B cell (primary cell): ENCODE measurements at regions not wholly inside any gene's neighbourhood (a gene's known extent, or its start where the extent isn't known, plus 50 kb on each side); places are given as distances from the start of the nearest gene placed in this dataset.

Source experiments
- EZH2 ChIP-seq: IDR thresholded peaks from 2 replicates; pipeline ENCODE4 v1.6.1; 2012; ENCODE audit warnings: borderline replicate concordance, low read depth, mild to moderate bottlenecking, moderate library complexity, low read length; ENCODE audit not compliant: insufficient read depth, poor library complexity, severe bottlenecking
- TF ChIP-seq, protein P1 (sequence below): fragments of 200-600 bp; IDR thresholded peaks from one replicate; pipeline ENCODE4 v1.8.0; 2022; ENCODE audit warnings: antibody characterized with exemption, mild to moderate bottlenecking

DNA sequence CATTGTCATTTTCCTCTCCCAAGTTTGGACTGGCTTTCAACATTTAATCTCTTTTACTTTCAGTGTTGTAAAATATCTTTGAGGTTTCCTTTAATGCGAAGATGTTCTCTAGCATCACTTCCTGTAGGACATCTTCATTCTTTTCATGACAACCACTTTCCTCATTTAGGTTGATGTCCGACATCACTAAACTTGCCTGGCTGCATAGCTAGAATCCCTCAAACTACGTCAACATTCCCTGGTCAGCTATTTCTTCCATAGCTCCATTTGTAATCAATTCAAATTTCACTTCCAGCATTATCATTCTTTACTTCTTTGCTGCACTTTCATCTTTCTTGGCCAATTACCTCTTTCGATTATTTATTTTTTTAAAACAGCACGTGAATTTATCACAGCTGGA is 198.6 kb upstream of the EMCN start:
- TF ChIP-seq, protein P1, sequence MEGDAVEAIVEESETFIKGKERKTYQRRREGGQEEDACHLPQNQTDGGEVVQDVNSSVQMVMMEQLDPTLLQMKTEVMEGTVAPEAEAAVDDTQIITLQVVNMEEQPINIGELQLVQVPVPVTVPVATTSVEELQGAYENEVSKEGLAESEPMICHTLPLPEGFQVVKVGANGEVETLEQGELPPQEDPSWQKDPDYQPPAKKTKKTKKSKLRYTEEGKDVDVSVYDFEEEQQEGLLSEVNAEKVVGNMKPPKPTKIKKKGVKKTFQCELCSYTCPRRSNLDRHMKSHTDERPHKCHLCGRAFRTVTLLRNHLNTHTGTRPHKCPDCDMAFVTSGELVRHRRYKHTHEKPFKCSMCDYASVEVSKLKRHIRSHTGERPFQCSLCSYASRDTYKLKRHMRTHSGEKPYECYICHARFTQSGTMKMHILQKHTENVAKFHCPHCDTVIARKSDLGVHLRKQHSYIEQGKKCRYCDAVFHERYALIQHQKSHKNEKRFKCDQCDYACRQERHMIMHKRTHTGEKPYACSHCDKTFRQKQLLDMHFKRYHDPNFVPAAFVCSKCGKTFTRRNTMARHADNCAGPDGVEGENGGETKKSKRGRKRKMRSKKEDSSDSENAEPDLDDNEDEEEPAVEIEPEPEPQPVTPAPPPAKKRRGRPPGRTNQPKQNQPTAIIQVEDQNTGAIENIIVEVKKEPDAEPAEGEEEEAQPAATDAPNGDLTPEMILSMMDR, result no peak
- TF ChIP-seq EZH2, result no peak
